HEK293 (cell line): ENCODE measurements at regions not wholly inside any gene's neighbourhood (a gene's known extent, or its start where the extent isn't known, plus 50 kb on each side); places are given as distances from the start of the nearest gene placed in this dataset.

Source experiments
- CTCF ChIA-PET: fragments of 350-600 bp; formaldehyde crosslinking; extraction: SDS; loops from one replicate; lab custom pipeline; 2021; ENCODE audit warnings: antibody characterized with exemption; lab: Yijun Ruan, JAX
- POLR2A ChIA-PET: fragments of 300-600 bp; formaldehyde crosslinking; extraction: SDS; loops from one replicate; lab custom pipeline; 2020; ENCODE audit warnings: antibody characterized with exemption, inconsistent platforms; lab: Yijun Ruan, JAX
- H3K27ac ChIP-seq: fragments of 200-500 bp; sonication (Bioruptor generic); 2 replicates; pipeline ENCODE4 v1.5.1; 2014; ENCODE audit warnings: low read depth, low read length, control low read depth, inconsistent platforms; ENCODE audit errors: extremely low read depth
- H3K36me3 ChIP-seq, 2 experiments: fragments of 200-500 bp in 1 of 2; sonication (Bioruptor generic) in 1 of 2; 1 replicate in 1 of 2; 2 replicates in 1 of 2; pipeline ENCODE4 v1.5.1; 2014 to 2017; ENCODE audit warnings: inconsistent platforms in 2 of 2, low read length in 2 of 2; ENCODE audit not compliant: control insufficient read depth in 2 of 2, insufficient read depth in 1 of 2
- H3K4me1 ChIP-seq: fragments of 200-500 bp; sonication (Bioruptor generic); 2 replicates; pipeline ENCODE4 v1.5.1; 2014; ENCODE audit warnings: mild to moderate bottlenecking, low read length, inconsistent platforms; ENCODE audit not compliant: control insufficient read depth, insufficient read depth
- H3K4me3 ChIP-seq: 2 replicates; pipeline ENCODE4 v1.5.1; 2011; ENCODE audit warnings: low read depth, mild to moderate bottlenecking, control low read depth, low read length, moderate library complexity
- H3K9me3 ChIP-seq: fragments of 200-500 bp; sonication (Bioruptor generic); 2 replicates; pipeline ENCODE4 v1.5.1; 2014; ENCODE audit warnings: low read depth, low read length, inconsistent platforms; ENCODE audit not compliant: control insufficient read depth, insufficient read depth
- FEZF1 ChIP-seq: fragments of 450-650 bp; formaldehyde crosslinking; IDR thresholded peaks from 2 replicates; pipeline ENCODE4 v1.5.1; 2016; ENCODE audit warnings: missing biosample characterization, missing genetic modification characterization
- GLIS2 ChIP-seq: fragments of 450-650 bp; formaldehyde crosslinking; IDR thresholded peaks from 2 replicates; pipeline ENCODE4 v1.5.1; 2016; ENCODE audit warnings: missing biosample characterization, missing genetic modification characterization
- KLF10 ChIP-seq: fragments of 450-650 bp; IDR thresholded peaks from 2 replicates; pipeline ENCODE4 v1.5.1; 2018; ENCODE audit warnings: missing biosample characterization, mild to moderate bottlenecking, missing genetic modification characterization
- KLF8 ChIP-seq: fragments of 450-650 bp; formaldehyde crosslinking; IDR thresholded peaks from 2 replicates; pipeline ENCODE4 v1.5.1; 2016; ENCODE audit warnings: missing biosample characterization, missing genetic modification characterization
- ZBTB21 ChIP-seq: fragments of 450-650 bp; formaldehyde crosslinking; IDR thresholded peaks from 2 replicates; pipeline ENCODE4 v1.5.1; 2017; ENCODE audit warnings: missing biosample characterization, missing genetic modification characterization
- ZFHX2 ChIP-seq: fragments of 450-650 bp; formaldehyde crosslinking; conservative IDR thresholded peaks from 2 replicates; pipeline ENCODE4 v1.5.1; 2016; ENCODE audit warnings: missing biosample characterization, missing genetic modification characterization
- ZNF10 ChIP-seq: fragments of 450-650 bp; formaldehyde crosslinking; IDR thresholded peaks from 2 replicates; pipeline ENCODE4 v1.5.1; 2017; ENCODE audit warnings: missing biosample characterization, missing genetic modification characterization
- ZNF16 ChIP-seq: fragments of 450-650 bp; formaldehyde crosslinking; IDR thresholded peaks from 2 replicates; pipeline ENCODE4 v1.5.1; 2016; ENCODE audit warnings: low read depth, missing biosample characterization, missing genetic modification characterization
- ZNF2 ChIP-seq: fragments of 450-650 bp; formaldehyde crosslinking; IDR thresholded peaks from 2 replicates; pipeline ENCODE4 v1.5.1; 2016; ENCODE audit warnings: missing biosample characterization, missing genetic modification characterization
- ZNF202 ChIP-seq: fragments of 450-650 bp; formaldehyde crosslinking; IDR thresholded peaks from 2 replicates; pipeline ENCODE4 v1.5.1; 2016; ENCODE audit warnings: missing biosample characterization, missing genetic modification characterization, borderline replicate concordance
- ZNF248 ChIP-seq: fragments of 450-650 bp; formaldehyde crosslinking; IDR thresholded peaks from 2 replicates; pipeline ENCODE4 v1.5.1; 2017; ENCODE audit warnings: missing biosample characterization, missing genetic modification characterization
- ZNF292 ChIP-seq: fragments of 450-650 bp; formaldehyde crosslinking; IDR thresholded peaks from 2 replicates; pipeline ENCODE4 v1.5.1; 2016; ENCODE audit warnings: low read depth, missing biosample characterization, missing genetic modification characterization, borderline replicate concordance
- ZNF473 ChIP-seq: fragments of 450-650 bp; formaldehyde crosslinking; IDR thresholded peaks from 2 replicates; pipeline ENCODE4 v1.5.1; 2017; ENCODE audit warnings: missing biosample characterization, missing genetic modification characterization
- ZNF585B ChIP-seq: fragments of 450-650 bp; formaldehyde crosslinking; IDR thresholded peaks from 2 replicates; pipeline ENCODE4 v1.5.1; 2016; ENCODE audit warnings: missing biosample characterization, missing genetic modification characterization
- ZNF658 ChIP-seq: fragments of 450-650 bp; formaldehyde crosslinking; IDR thresholded peaks from 2 replicates; pipeline ENCODE4; 2016; ENCODE audit warnings: missing biosample characterization, missing genetic modification characterization
- ZNF660 ChIP-seq: fragments of 450-650 bp; IDR thresholded peaks from 2 replicates; pipeline ENCODE4 v1.5.1; 2018; ENCODE audit warnings: missing biosample characterization, mild to moderate bottlenecking, missing genetic modification characterization
- ZNF776 ChIP-seq: fragments of 450-650 bp; formaldehyde crosslinking; IDR thresholded peaks from 2 replicates; pipeline ENCODE4 v1.5.0; 2017; ENCODE audit warnings: missing biosample characterization, missing genetic modification characterization, borderline replicate concordance
- ZNF777 ChIP-seq: fragments of 450-650 bp; formaldehyde crosslinking; IDR thresholded peaks from 2 replicates; pipeline ENCODE4 v1.5.1; 2017; ENCODE audit warnings: missing biosample characterization, missing genetic modification characterization, borderline replicate concordance
- ZNF792 ChIP-seq: fragments of 450-650 bp; formaldehyde crosslinking; IDR thresholded peaks from 2 replicates; pipeline ENCODE4 v1.5.1; 2016; ENCODE audit warnings: missing biosample characterization, missing genetic modification characterization
- TF ChIP-seq, protein P1 (sequence below): fragments of 450-650 bp; formaldehyde crosslinking; IDR thresholded peaks from 2 replicates; pipeline ENCODE4 v1.5.1; 2016; ENCODE audit warnings: missing biosample characterization, missing genetic modification characterization
- TF ChIP-seq, protein P2 (sequence below): fragments of 450-650 bp; formaldehyde crosslinking; IDR thresholded peaks from 2 replicates; pipeline ENCODE4 v1.5.1; 2016; ENCODE audit warnings: missing biosample characterization, missing genetic modification characterization
- TF ChIP-seq, protein P3 (sequence below): fragments of 450-650 bp; formaldehyde crosslinking; IDR thresholded peaks from 2 replicates; pipeline ENCODE4 v1.5.1; 2016; ENCODE audit warnings: missing biosample characterization, missing genetic modification characterization

DNA sequence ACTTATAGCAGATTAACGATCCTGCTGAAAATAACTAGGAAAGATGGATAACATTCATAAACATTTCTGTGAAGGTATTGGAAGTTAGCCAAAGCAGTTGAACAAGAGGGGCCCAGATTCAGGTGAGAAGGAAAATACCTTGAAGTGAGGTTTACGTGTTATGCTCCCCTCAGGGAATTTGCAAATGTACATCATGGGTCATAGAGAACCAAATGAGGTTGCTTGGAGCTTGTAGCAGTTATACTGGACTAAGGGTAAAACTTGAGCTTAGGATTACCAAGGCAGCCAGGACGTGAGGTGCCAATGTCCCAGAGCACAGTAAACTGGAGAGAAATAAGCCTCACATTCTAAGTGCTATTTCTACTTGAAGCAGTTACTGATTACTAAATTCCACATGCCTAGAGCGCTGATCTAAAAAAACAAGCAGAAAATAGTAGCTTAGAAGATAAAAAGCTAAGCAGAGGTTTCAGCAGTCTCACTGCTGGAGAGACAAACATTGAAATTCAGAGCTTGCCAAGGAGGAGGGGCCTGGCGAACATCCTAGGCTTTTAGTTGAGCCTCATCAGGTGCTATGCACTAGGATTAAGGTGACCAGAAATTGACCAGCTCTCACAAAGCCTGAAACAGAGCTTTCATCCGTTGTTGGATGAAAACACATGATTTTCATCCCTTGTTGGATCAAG, 136.7 kb upstream of the FAM20A start:
- H3K9me3 ChIP-seq = no peaks in the 10 kb centered on the region
- CTCF ChIA-PET = interaction anchor here (0.6 to 1.3 kb wide), 3 partner anchors 14 to 451 kb away, joined by 3 read pairs; no protein-coding TSS in a partner anchor
- no peak for TF ChIP-seq ZNF2 (tag by site-specific recombination)
- TF ChIP-seq ZBTB21 (tag by site-specific recombination) = no peak
- TF ChIP-seq, protein P1, sequence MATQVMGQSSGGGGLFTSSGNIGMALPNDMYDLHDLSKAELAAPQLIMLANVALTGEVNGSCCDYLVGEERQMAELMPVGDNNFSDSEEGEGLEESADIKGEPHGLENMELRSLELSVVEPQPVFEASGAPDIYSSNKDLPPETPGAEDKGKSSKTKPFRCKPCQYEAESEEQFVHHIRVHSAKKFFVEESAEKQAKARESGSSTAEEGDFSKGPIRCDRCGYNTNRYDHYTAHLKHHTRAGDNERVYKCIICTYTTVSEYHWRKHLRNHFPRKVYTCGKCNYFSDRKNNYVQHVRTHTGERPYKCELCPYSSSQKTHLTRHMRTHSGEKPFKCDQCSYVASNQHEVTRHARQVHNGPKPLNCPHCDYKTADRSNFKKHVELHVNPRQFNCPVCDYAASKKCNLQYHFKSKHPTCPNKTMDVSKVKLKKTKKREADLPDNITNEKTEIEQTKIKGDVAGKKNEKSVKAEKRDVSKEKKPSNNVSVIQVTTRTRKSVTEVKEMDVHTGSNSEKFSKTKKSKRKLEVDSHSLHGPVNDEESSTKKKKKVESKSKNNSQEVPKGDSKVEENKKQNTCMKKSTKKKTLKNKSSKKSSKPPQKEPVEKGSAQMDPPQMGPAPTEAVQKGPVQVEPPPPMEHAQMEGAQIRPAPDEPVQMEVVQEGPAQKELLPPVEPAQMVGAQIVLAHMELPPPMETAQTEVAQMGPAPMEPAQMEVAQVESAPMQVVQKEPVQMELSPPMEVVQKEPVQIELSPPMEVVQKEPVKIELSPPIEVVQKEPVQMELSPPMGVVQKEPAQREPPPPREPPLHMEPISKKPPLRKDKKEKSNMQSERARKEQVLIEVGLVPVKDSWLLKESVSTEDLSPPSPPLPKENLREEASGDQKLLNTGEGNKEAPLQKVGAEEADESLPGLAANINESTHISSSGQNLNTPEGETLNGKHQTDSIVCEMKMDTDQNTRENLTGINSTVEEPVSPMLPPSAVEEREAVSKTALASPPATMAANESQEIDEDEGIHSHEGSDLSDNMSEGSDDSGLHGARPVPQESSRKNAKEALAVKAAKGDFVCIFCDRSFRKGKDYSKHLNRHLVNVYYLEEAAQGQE (tag by site-specific recombination) = 0 out of 2 replicates have a peak, but pooled peaks have one; percentile 36
- TF ChIP-seq ZNF658 = no peak
- TF ChIP-seq ZNF10 (tag by site-specific recombination) = peak; percentile 77; the same call in 1 of the 2 replicates
- TF ChIP-seq, all 188 proteins: peak for 2

DNA sequence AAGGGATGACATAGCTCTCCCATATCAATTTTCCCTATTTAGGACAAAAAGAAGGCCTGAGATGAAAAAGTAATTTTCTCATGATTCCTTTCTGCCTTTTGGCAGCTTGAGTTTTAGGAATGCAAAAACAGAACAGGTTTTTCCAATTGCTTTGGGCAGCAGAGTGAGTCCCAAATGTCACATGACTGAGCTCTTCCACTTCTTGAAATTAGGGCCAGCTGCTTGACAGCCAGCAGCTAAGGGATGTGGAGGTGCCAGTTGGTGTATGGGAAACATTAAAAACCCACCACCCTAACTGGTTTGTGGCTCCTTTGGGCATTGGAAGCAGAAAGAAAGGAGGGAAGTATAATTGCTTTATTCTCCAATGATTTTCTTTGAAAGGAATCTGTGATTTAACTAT, 133.8 kb upstream of the FAM20A start:
- no peak overlapping the region for H3K4me3 ChIP-seq
- no peaks in the 10 kb centered on the region for H3K9me3 ChIP-seq
- ChIA-PET CTCF (interaction anchor here (0.7 to 1.2 kb wide), 2 partner anchors 42 to 122 kb away, joined by 3 to 5 read pairs; no protein-coding TSS in a partner anchor), POLR2A (no interaction called here)
- TF ChIP-seq ZNF202 (tag by site-specific recombination) = no peak
- no peak for TF ChIP-seq ZNF776
- TF ChIP-seq GLIS2 = no peak
- no peak for TF ChIP-seq ZNF777
- TF ChIP-seq ZNF292 (tag by site-specific recombination) = no peak
- no peak for TF ChIP-seq FEZF1 (tag by site-specific recombination)
- no peak for TF ChIP-seq ZFHX2 (tag by site-specific recombination)
- TF ChIP-seq ZNF585B (tag by site-specific recombination) = no peak
- no peak for TF ChIP-seq KLF8
- TF ChIP-seq ZNF660 (tag by site-specific recombination) = no peak
- no peak for TF ChIP-seq KLF10 (tag by site-specific recombination)
- no peaks in the 10 kb centered on the region for H3K36me3 ChIP-seq
- H3K4me1 ChIP-seq = peaks cover 14% of the 10 kb centered on the region
- no peak overlapping the region for H3K27ac ChIP-seq

More for the DNA sequence above, 136.7 kb upstream of the FAM20A start:
- H3K4me1 ChIP-seq = peaks cover 14% of the 10 kb centered on the region
- no peak overlapping the region for H3K4me3 ChIP-seq
- no peak overlapping the region for H3K27ac ChIP-seq
- POLR2A ChIA-PET = no interaction called here
- no peaks in the 10 kb centered on the region for H3K36me3 ChIP-seq

DNA sequence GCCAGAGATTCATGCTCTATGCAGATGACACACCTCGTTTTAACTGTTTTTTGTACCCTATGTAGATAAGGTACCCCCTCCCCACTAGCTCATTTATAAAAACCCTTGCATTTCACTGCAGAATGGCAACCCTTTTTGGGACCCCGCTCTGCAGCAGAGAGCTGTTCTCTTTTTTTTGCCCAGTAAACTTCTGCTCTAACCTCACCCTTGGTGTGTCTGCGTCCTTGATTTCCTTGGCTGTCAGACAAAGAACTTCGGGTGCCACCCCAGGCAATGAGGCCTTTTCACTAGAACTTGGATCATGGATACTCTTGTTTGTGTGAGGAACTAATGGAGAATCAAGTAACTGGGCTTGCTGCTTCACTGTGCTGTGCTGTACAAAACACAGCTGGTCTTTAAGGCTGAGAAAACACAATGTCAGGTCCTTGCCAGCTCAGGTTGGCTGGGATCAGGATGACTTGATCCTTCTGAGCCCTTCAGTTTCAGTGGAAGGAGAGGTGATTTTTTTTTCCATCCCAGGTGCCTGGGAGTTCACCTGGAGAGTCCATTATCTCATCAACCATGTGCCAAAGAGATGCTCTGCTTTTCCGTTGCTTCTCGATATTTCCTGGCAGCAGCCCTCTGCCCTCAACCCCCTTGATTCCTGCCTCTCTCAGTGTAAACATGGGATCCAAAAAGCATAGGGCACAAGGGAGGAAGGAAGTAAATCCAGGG, 133.2 kb upstream of the FAM20A start:
- ChIA-PET CTCF (interaction anchor here (1.2 kb wide), 1 partner anchor 121 kb away, joined by 5 read pairs; no protein-coding TSS in a partner anchor), POLR2A (no interaction called here)
- no peak overlapping the region for H3K4me3 ChIP-seq
- no peaks in the 10 kb centered on the region for H3K9me3 ChIP-seq
- no peaks in the 10 kb centered on the region for H3K36me3 ChIP-seq
- no peak for TF ChIP-seq ZFHX2 (tag by site-specific recombination)
- TF ChIP-seq, protein P2, sequence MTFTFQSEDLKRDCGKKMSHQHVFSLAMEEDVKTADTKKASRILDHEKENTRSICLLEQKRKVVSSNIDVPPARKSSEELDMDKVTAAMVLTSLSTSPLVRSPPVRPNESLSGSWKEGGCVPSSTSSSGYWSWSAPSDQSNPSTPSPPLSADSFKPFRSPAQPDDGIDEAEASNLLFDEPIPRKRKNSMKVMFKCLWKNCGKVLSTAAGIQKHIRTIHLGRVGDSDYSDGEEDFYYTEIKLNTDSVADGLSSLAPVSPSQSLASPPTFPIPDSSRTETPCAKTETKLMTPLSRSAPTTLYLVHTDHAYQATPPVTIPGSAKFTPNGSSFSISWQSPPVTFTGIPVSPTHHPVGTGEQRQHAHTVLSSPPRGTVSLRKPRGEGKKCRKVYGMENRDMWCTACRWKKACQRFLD = no peak
- TF ChIP-seq ZNF473 (tag by site-specific recombination) = no peak
- no peak for TF ChIP-seq ZNF792 (tag by site-specific recombination)
- no peak for TF ChIP-seq ZNF16 (tag by site-specific recombination)
- no peak for TF ChIP-seq ZNF248 (tag by site-specific recombination)
- TF ChIP-seq, protein P3, sequence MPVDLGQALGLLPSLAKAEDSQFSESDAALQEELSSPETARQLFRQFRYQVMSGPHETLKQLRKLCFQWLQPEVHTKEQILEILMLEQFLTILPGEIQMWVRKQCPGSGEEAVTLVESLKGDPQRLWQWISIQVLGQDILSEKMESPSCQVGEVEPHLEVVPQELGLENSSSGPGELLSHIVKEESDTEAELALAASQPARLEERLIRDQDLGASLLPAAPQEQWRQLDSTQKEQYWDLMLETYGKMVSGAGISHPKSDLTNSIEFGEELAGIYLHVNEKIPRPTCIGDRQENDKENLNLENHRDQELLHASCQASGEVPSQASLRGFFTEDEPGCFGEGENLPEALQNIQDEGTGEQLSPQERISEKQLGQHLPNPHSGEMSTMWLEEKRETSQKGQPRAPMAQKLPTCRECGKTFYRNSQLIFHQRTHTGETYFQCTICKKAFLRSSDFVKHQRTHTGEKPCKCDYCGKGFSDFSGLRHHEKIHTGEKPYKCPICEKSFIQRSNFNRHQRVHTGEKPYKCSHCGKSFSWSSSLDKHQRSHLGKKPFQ = no peak
- H3K27ac ChIP-seq = no peak overlapping the region
- peaks cover 14% of the 10 kb centered on the region for H3K4me1 ChIP-seq
